ENCODE measurements at regions not wholly inside any gene's neighbourhood (a gene's known extent, or its start where the extent isn't known, plus 50 kb on each side); places are given as distances from the start of the nearest gene placed in this dataset.

- no peak for TF ChIP-seq CTCF (conservative IDR thresholded peaks at IDR 0.05)
- peak overlapping the region; percentile 4 for H3K27ac Mint-ChIP-seq
- no peak for DNase-seq (ENCODE audit: extremely low spot score, unreplicated experiment)
- H3K4me1 Mint-ChIP-seq (ENCODE audit: unreplicated experiment), result peaks cover 4% of the 10 kb centered on the region
- peaks cover 4% of the 10 kb centered on the region for H3K9me3 Mint-ChIP-seq
- H3K4me3 Mint-ChIP-seq, result no peak overlapping the region
- peaks cover 6% of the 10 kb centered on the region for H3K27me3 Mint-ChIP-seq
- no peaks in the 10 kb centered on the region for H3K36me3 Mint-ChIP-seq
Measured at GRCh38 chr2:240230291-240230931, 90.0 kb upstream of the OTOS start.

- Mint-ChIP-seq H3K4me3 (no peak overlapping the region), H3K36me3 (no peaks in the 10 kb centered on the region), H3K27me3 (peaks cover 6% of the 10 kb centered on the region), H3K9me3 (peaks cover 4% of the 10 kb centered on the region), H3K4me1 (ENCODE audit: unreplicated experiment) (peaks cover 4% of the 10 kb centered on the region), H3K27ac (no peak overlapping the region)
- peak; percentile 58 for DNase-seq (ENCODE audit: extremely low spot score, unreplicated experiment)
- TF ChIP-seq CTCF (conservative IDR thresholded peaks at IDR 0.05), result no peak
Measured at GRCh38 chr2:240231838-240232244, 91.4 kb upstream of the OTOS start.

GRCh38 chr2:240232264-240232915 is 91.9 kb upstream of the OTOS start:
- Mint-ChIP-seq H3K27me3 (peaks cover 6% of the 10 kb centered on the region), H3K4me1 (ENCODE audit: unreplicated experiment) (peaks cover 4% of the 10 kb centered on the region), H3K9me3 (peaks cover 4% of the 10 kb centered on the region), H3K4me3 (no peak overlapping the region), H3K36me3 (no peaks in the 10 kb centered on the region), H3K27ac (no peak overlapping the region)
- DNase-seq (ENCODE audit: extremely low spot score, unreplicated experiment), result no peak
- no peak for TF ChIP-seq CTCF (conservative IDR thresholded peaks at IDR 0.05)

GRCh38 chr2:240232961-240233884 is 92.8 kb upstream of the OTOS start:
- Mint-ChIP-seq H3K4me1 (ENCODE audit: unreplicated experiment) (peaks cover 9% of the 10 kb centered on the region), H3K4me3 (no peak overlapping the region), H3K36me3 (no peaks in the 10 kb centered on the region), H3K27ac (no peak overlapping the region), H3K9me3 (peaks cover 3% of the 10 kb centered on the region), H3K27me3 (peaks cover 6% of the 10 kb centered on the region)
- DNase-seq (ENCODE audit: extremely low spot score, unreplicated experiment), result peak; percentile 88
- peak; percentile 96 for TF ChIP-seq CTCF (conservative IDR thresholded peaks at IDR 0.05)

- H3K27ac Mint-ChIP-seq, result peak overlapping the region; percentile 53
- H3K4me1 Mint-ChIP-seq (ENCODE audit: unreplicated experiment), result peaks cover 9% of the 10 kb centered on the region
- no peak for TF ChIP-seq CTCF (conservative IDR thresholded peaks at IDR 0.05)
- peaks cover 6% of the 10 kb centered on the region for H3K27me3 Mint-ChIP-seq
- H3K36me3 Mint-ChIP-seq, result no peaks in the 10 kb centered on the region
- no peaks in the 10 kb centered on the region for H3K9me3 Mint-ChIP-seq
- peak overlapping the region; percentile 22 for H3K4me3 Mint-ChIP-seq
- no peak for DNase-seq (ENCODE audit: extremely low spot score, unreplicated experiment)
Measured at GRCh38 chr2:240233885-240234502, 93.5 kb upstream of the OTOS start.

All from type B pancreatic cell (in vitro differentiated cells).